ENCODE measurements at regions not wholly inside any gene's neighbourhood (a gene's known extent, or its start where the extent isn't known, plus 50 kb on each side); places are given as distances from the start of the nearest gene placed in this dataset.

- no peaks in the 10 kb centered on the region for H3K4me1 ChIP-seq (ENCODE audit: control insufficient read depth in 2 of 2, insufficient read depth in 2 of 2, low read length in 2 of 2)
- no peaks in the 10 kb centered on the region for H3K4me1 Mint-ChIP-seq
- POLR2A ChIA-PET = no interaction called here
- no peak overlapping the region for H3K27ac ChIP-seq (ENCODE audit: low read depth, low read length)
- H3K4me3 Mint-ChIP-seq = no peak overlapping the region
- DNase-seq (no peak), ATAC-seq (no peak)
- CTCF ChIA-PET = no interaction called here
- H3K36me3 Mint-ChIP-seq = no peaks in the 10 kb centered on the region
- H3K9me3 ChIP-seq (ENCODE audit: control insufficient read depth in 2 of 3, low read length in 3 of 3) = no peaks in the 10 kb centered on the region
- no peak overlapping the region for H3K27ac Mint-ChIP-seq
- H3K27me3 ChIP-seq (ENCODE audit: control insufficient read depth in 2 of 2, insufficient read depth in 2 of 2, low read length in 2 of 2) = no peaks in the 10 kb centered on the region
- intact Hi-C loops (cut with micrococcal nuclease) = no loop called here
- H3K4me3 ChIP-seq (ENCODE audit: low read length) = no peak overlapping the region
- H3K36me3 ChIP-seq (ENCODE audit: control insufficient read depth in 2 of 3, insufficient read depth in 3 of 3, low read length in 3 of 3) = no peaks in the 10 kb centered on the region
- H3K9me3 Mint-ChIP-seq = peaks cover 0 to 13% (median 0%) of the 10 kb centered on the region in 11 donors
- H3K27me3 Mint-ChIP-seq = no peaks in the 10 kb centered on the region
Measured at GRCh38 chr4:136112116-136112515, 1420.2 kb downstream of the PCDH18 start.

- no peaks in the 10 kb centered on the region for H3K36me3 ChIP-seq (ENCODE audit: control insufficient read depth in 2 of 3, insufficient read depth in 3 of 3, low read length in 3 of 3)
- H3K4me3 ChIP-seq (ENCODE audit: low read length) = no peak overlapping the region
- H3K4me1 ChIP-seq (ENCODE audit: control insufficient read depth in 2 of 2, insufficient read depth in 2 of 2, low read length in 2 of 2) = no peaks in the 10 kb centered on the region
- H3K27me3 ChIP-seq (ENCODE audit: control insufficient read depth in 2 of 2, insufficient read depth in 2 of 2, low read length in 2 of 2) = no peaks in the 10 kb centered on the region
- Mint-ChIP-seq H3K27me3 (no peaks in the 10 kb centered on the region), H3K36me3 (no peaks in the 10 kb centered on the region), H3K4me3 (no peak overlapping the region), H3K27ac (no peak overlapping the region), H3K9me3 (peaks cover 0 to 13% (median 0%) of the 10 kb centered on the region in 11 donors), H3K4me1 (no peaks in the 10 kb centered on the region)
- H3K27ac ChIP-seq (ENCODE audit: low read depth, low read length) = no peak overlapping the region
- DNase-seq (no peak), ATAC-seq (no peak)
- CTCF ChIA-PET = no interaction called here
- intact Hi-C loops (cut with micrococcal nuclease) = no loop called here
- POLR2A ChIA-PET = no interaction called here
- H3K9me3 ChIP-seq (ENCODE audit: control insufficient read depth in 2 of 3, low read length in 3 of 3) = no peaks in the 10 kb centered on the region
Measured at GRCh38 chr4:136106753-136107152, 1425.5 kb downstream of the PCDH18 start.

GRCh38 chr4:136103616-136104015, 1428.7 kb downstream of the PCDH18 start:
- Histone ChIP-seq H3K4me1 (ENCODE audit: control insufficient read depth in 2 of 2, insufficient read depth in 2 of 2, low read length in 2 of 2) (no peaks in the 10 kb centered on the region), H3K27ac (ENCODE audit: low read depth, low read length) (no peak overlapping the region), H3K27me3 (ENCODE audit: control insufficient read depth in 2 of 2, insufficient read depth in 2 of 2, low read length in 2 of 2) (no peaks in the 10 kb centered on the region), H3K36me3 (ENCODE audit: control insufficient read depth in 2 of 3, insufficient read depth in 3 of 3, low read length in 3 of 3) (no peaks in the 10 kb centered on the region), H3K9me3 (ENCODE audit: control insufficient read depth in 2 of 3, low read length in 3 of 3) (no peaks in the 10 kb centered on the region), H3K4me3 (ENCODE audit: low read length) (no peak overlapping the region)
- ChIA-PET POLR2A (no interaction called here), CTCF (no interaction called here)
- Mint-ChIP-seq H3K27ac (no peak overlapping the region), H3K4me1 (no peaks in the 10 kb centered on the region), H3K9me3 (peaks cover 0 to 13% (median 1%) of the 10 kb centered on the region in 11 donors), H3K36me3 (no peaks in the 10 kb centered on the region), H3K4me3 (no peak overlapping the region), H3K27me3 (no peaks in the 10 kb centered on the region)
- ATAC-seq (no peak), DNase-seq (no peak)
- intact Hi-C loops (cut with micrococcal nuclease) = no loop called here

GRCh38 chr4:136097676-136098075, 1434.6 kb downstream of the PCDH18 start:
- H3K36me3 Mint-ChIP-seq = no peaks in the 10 kb centered on the region
- Histone ChIP-seq H3K27me3 (ENCODE audit: control insufficient read depth in 2 of 2, insufficient read depth in 2 of 2, low read length in 2 of 2) (no peaks in the 10 kb centered on the region), H3K36me3 (ENCODE audit: control insufficient read depth in 2 of 3, insufficient read depth in 3 of 3, low read length in 3 of 3) (no peaks in the 10 kb centered on the region), H3K27ac (ENCODE audit: low read depth, low read length) (no peak overlapping the region), H3K4me1 (ENCODE audit: control insufficient read depth in 2 of 2, insufficient read depth in 2 of 2, low read length in 2 of 2) (no peaks in the 10 kb centered on the region), H3K4me3 (ENCODE audit: low read length) (no peak overlapping the region), H3K9me3 (ENCODE audit: control insufficient read depth in 2 of 3, low read length in 3 of 3) (no peaks in the 10 kb centered on the region)
- no peaks in the 10 kb centered on the region for H3K27me3 Mint-ChIP-seq
- DNase-seq = no peak
- H3K4me3 Mint-ChIP-seq = no peak overlapping the region
- intact Hi-C loops (cut with micrococcal nuclease) = no loop called here
- ChIA-PET CTCF (no interaction called here), POLR2A (no interaction called here)
- no peak overlapping the region for H3K27ac Mint-ChIP-seq
- ATAC-seq = no peak
- peaks cover 0 to 1% (median 0%) of the 10 kb centered on the region in 7 donors for H3K4me1 Mint-ChIP-seq
- H3K9me3 Mint-ChIP-seq = peaks cover 0 to 11% (median 1%) of the 10 kb centered on the region in 11 donors

- Mint-ChIP-seq H3K36me3 (no peaks in the 10 kb centered on the region), H3K4me3 (no peak overlapping the region), H3K27ac (no peak overlapping the region), H3K9me3 (peaks cover 0 to 3% (median 0%) of the 10 kb centered on the region in 11 donors), H3K27me3 (no peaks in the 10 kb centered on the region), H3K4me1 (no peaks in the 10 kb centered on the region)
- H3K27ac ChIP-seq (ENCODE audit: low read depth, low read length) = no peak overlapping the region
- DNase-seq (no peak), ATAC-seq (no peak)
- POLR2A ChIA-PET = no interaction called here
- H3K4me1 ChIP-seq (ENCODE audit: control insufficient read depth in 2 of 2, insufficient read depth in 2 of 2, low read length in 2 of 2) = no peaks in the 10 kb centered on the region
- no peak overlapping the region for H3K4me3 ChIP-seq (ENCODE audit: low read length)
- H3K9me3 ChIP-seq (ENCODE audit: control insufficient read depth in 2 of 3, low read length in 3 of 3) = no peaks in the 10 kb centered on the region
- peaks cover 0 to 3% of the 10 kb centered on the region in 2 donors for H3K27me3 ChIP-seq (ENCODE audit: control insufficient read depth in 2 of 2, insufficient read depth in 2 of 2, low read length in 2 of 2)
- H3K36me3 ChIP-seq (ENCODE audit: control insufficient read depth in 2 of 3, insufficient read depth in 3 of 3, low read length in 3 of 3) = no peaks in the 10 kb centered on the region
- intact Hi-C loops (cut with micrococcal nuclease) = no loop called here
- CTCF ChIA-PET = no interaction called here
Measured at GRCh38 chr4:136088211-136088867, 1444.0 kb downstream of the PCDH18 start.

GRCh38 chr4:136078976-136079375, 1453.3 kb downstream of the PCDH18 start:
- Mint-ChIP-seq H3K4me1 (no peaks in the 10 kb centered on the region), H3K27ac (no peak overlapping the region), H3K36me3 (no peaks in the 10 kb centered on the region), H3K4me3 (no peak overlapping the region), H3K27me3 (no peaks in the 10 kb centered on the region), H3K9me3 (peaks cover 0 to 15% (median 1%) of the 10 kb centered on the region in 11 donors)
- H3K36me3 ChIP-seq (ENCODE audit: control insufficient read depth in 2 of 3, insufficient read depth in 3 of 3, low read length in 3 of 3) = no peaks in the 10 kb centered on the region
- no peak overlapping the region for H3K27ac ChIP-seq (ENCODE audit: low read depth, low read length)
- H3K4me3 ChIP-seq (ENCODE audit: low read length) = no peak overlapping the region
- intact Hi-C loops (cut with micrococcal nuclease) = no loop called here
- H3K27me3 ChIP-seq (ENCODE audit: control insufficient read depth in 2 of 2, insufficient read depth in 2 of 2, low read length in 2 of 2) = peaks cover 0 to 3% of the 10 kb centered on the region in 2 donors
- no peak for ATAC-seq
- ChIA-PET CTCF (no interaction called here), POLR2A (no interaction called here)
- DNase-seq = no peak
- no peaks in the 10 kb centered on the region for H3K9me3 ChIP-seq (ENCODE audit: control insufficient read depth in 2 of 3, low read length in 3 of 3)
- no peaks in the 10 kb centered on the region for H3K4me1 ChIP-seq (ENCODE audit: control insufficient read depth in 2 of 2, insufficient read depth in 2 of 2, low read length in 2 of 2)

GRCh38 chr4:136056748-136057147, 1475.5 kb downstream of the PCDH18 start:
- no peak for DNase-seq

More at GRCh38 chr4:136056748-136057147, 1475.5 kb downstream of the PCDH18 start:
- no peaks in the 10 kb centered on the region for H3K27me3 ChIP-seq (ENCODE audit: control insufficient read depth in 2 of 2, insufficient read depth in 2 of 2, low read length in 2 of 2)
- Mint-ChIP-seq H3K4me3 (no peak overlapping the region), H3K4me1 (no peaks in the 10 kb centered on the region), H3K36me3 (no peaks in the 10 kb centered on the region), H3K27ac (no peak overlapping the region), H3K9me3 (peaks cover 0 to 5% (median 0%) of the 10 kb centered on the region in 11 donors), H3K27me3 (no peaks in the 10 kb centered on the region)
- H3K36me3 ChIP-seq (ENCODE audit: control insufficient read depth in 2 of 3, insufficient read depth in 3 of 3, low read length in 3 of 3) = peaks cover 0 to 3% (median 0%) of the 10 kb centered on the region in 3 experiments
- no peak overlapping the region for H3K27ac ChIP-seq (ENCODE audit: low read depth, low read length)
- H3K4me1 ChIP-seq (ENCODE audit: control insufficient read depth in 2 of 2, insufficient read depth in 2 of 2, low read length in 2 of 2) = no peaks in the 10 kb centered on the region
- ATAC-seq = no peak
- no peak overlapping the region for H3K4me3 ChIP-seq (ENCODE audit: low read length)
- ChIA-PET CTCF (no interaction called here), POLR2A (no interaction called here)
- intact Hi-C loops (cut with micrococcal nuclease) = no loop called here
- H3K9me3 ChIP-seq (ENCODE audit: control insufficient read depth in 2 of 3, low read length in 3 of 3) = no peaks in the 10 kb centered on the region

Measured in naive thymus-derived CD4-positive, alpha-beta T cell (primary cell).